Astrocyte of the spinal cord (primary cell): ENCODE measurements at regions not wholly inside any gene's neighbourhood (a gene's known extent, or its start where the extent isn't known, plus 50 kb on each side); places are given as distances from the start of the nearest gene placed in this dataset.

Experiments
- DNase-seq: peaks from one replicate; pipeline ENCODE4 v3.0.0; 2011; ENCODE audit warnings: low read depth, low spot score
- H3K4me3 ChIP-seq: 2 replicates; pipeline ENCODE4 v1.5.1; 2011; ENCODE audit warnings: low read depth, mild to moderate bottlenecking, low read length, moderate library complexity
- CTCF ChIP-seq: IDR thresholded peaks from 2 replicates; pipeline ENCODE4 v1.5.1; 2012; ENCODE audit warnings: low read depth, mild to moderate bottlenecking, low read length, inconsistent platforms
- in situ Hi-C: cut with HindIII; loops from 2 replicates; pipeline ENCODE4 v1.10.0; 2017; ENCODE audit warnings: low sequenced_read_pairs

DNA sequence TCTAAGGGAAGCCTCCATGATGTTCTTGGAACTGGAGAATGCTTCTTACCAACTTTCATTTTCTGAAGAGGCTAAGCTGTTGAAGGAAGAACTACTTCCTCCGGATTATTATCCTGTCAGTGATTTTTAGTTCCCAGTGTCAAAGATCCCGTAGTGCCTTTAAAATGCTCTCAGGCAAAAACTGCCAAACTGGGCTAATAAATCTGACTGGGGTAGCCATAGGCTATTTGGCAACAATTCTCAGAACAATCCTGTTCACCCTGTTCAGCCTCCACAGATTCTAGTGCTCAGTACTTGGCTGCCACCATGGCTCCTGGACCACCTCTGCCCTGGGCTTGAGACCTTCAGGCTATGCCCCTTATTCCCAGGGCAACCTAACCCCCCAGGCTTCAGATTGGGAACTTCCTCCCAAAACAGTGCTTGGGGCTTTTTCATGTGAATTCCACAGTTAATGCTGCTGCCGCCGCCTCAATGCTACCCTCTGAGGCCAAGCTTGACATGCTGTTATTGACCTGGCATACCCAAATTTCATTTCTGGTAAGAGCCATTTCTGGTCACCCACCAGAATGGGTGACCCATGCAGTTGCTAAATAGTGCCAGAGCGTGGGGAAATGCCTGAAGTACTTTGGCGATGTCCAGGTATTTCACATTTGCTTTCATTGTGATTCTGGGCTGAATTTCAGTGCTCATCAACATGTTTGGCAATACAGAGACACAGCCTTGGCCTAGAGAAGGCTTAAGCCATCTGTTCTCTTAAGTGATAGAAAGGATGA is 110.0 kb upstream of the ARHGAP5 start:
- DNase-seq = no peak
- no peak overlapping the region for H3K4me3 ChIP-seq
- in situ Hi-C loops = no loop called here
- no peak for TF ChIP-seq CTCF

DNA sequence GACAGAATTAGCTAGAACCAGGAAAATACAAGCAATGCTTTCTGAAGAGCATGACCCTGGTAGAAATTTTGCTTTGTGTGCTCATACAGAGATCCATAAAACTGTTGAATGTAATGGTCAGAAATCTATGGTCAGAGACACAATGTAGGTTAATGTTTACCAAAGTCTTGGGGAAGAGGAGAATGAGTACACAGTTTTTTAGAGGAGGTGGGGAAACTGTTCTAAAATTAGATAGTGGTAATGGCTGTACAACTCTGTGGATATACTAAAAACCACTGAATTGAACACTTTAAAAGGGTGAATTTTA is 109.5 kb upstream of the ARHGAP5 start:
- DNase-seq = no peak
- TF ChIP-seq CTCF = no peak
- in situ Hi-C loops = no loop called here
- H3K4me3 ChIP-seq = no peak overlapping the region

DNA sequence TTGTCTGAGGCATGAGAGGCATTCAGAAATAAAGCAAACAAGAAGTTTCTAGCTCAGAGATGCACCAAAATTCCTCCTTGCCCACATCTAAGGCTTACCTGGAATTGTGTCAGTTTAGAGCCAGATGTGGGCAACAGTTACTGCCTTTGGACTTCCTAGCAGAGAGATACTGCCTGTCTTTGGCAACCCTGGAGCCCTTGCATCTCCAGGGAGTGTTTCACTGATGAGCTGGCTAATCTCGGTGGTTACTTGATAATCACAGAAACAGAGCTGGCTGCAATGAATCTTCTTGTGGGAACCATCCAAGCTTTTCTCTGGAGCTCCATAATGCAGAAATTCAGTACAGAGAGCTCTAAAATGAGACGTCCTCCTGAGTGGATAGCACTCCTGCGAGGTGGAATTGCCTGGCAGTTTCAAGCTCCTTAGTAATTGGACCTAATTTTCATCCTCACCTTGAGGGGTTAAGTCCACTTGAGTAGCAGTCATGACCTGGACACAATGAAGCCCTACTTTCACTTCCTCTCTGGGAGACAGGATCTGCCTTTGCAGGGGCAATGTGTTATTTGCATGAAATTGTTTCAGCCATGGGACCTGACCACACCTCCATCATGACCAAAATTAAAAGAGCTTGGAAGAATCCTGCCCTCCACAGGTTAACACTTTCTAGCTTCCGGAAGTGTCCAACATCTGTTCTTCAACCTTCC is 108.8 kb upstream of the ARHGAP5 start:
- TF ChIP-seq CTCF = no peak
- no peak overlapping the region for H3K4me3 ChIP-seq
- in situ Hi-C loops = no loop called here
- DNase-seq = peak; percentile 29

DNA sequence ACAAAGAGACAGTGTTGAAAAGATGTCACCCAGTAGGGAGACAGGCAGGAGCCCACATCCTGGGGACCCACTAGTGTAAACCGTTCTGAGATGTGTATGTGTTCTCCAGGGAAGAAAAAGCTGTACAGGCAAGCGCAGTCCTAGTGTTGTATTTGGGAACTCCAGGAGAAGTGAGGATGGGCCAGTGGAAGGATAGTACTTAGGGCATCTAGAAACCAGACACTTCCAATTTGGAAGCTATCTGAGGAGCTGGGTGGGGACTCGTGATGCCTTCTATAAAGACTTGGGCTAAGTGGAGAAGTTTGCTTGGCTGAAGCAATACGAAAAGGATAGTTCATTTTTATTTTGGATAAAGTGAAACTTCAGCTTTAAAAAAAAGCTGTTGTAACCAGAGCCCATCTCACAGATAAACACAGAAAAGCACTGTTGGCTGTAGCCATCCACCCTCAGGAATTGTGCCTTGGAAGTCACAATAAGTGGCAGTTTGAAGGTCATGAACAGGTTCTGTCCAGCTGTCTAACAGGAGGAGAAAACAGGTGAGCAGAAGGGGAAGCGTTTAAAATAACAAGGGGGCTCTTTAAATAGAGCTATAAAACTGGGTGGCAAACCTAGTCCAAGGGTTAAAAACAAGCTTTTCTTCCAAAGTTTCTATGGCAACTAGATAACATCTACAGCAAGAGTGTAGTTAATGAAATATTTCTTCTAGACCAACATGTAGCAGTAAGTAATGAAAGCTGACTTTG is 108.0 kb upstream of the ARHGAP5 start:
- in situ Hi-C loops = no loop called here
- H3K4me3 ChIP-seq = no peak overlapping the region
- peak; percentile 6 for TF ChIP-seq CTCF
- no peak for DNase-seq

DNA sequence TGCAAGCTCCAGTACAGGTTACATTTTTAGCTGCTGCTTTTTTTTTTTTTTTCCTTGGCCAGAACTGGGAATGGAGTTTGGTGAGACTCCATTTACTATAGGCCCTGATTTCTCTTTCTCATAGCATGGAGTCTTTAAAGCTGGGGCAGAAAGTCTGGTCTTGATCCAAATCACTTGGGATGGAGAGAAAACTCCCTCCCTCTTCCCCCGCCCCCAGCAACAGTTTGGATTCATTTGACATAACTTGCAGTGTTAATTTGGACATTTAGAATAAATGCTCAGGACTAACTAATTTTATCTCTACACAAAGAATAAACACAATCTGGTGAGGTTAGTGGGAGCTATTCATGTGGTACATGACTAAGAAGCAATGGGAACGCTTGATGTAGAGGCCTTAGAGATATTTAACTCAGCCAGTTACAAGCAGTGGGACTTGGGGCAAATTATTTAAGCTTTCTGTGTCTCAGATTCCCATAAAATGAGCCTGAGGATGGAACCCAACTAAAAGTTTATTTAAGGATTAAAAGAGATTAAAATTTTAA is 107.3 kb upstream of the ARHGAP5 start:
- in situ Hi-C loops = no loop called here
- TF ChIP-seq CTCF = no peak
- no peak for DNase-seq
- no peak overlapping the region for H3K4me3 ChIP-seq

GRCh38 chr14:31970744-31971143 is 106.4 kb upstream of the ARHGAP5 start:
- in situ Hi-C loops = no loop called here
- TF ChIP-seq CTCF = no peak

More at GRCh38 chr14:31970744-31971143, 106.4 kb upstream of the ARHGAP5 start:
- no peak for DNase-seq
- H3K4me3 ChIP-seq = no peak overlapping the region
